GM21367 (cell line): ENCODE measurements at regions not wholly inside any gene's neighbourhood (a gene's known extent, or its start where the extent isn't known, plus 50 kb on each side); places are given as distances from the start of the nearest gene placed in this dataset.
"Not testable (repeated sequence)": the region's sequence is repeated elsewhere in the genome, so short reads cannot be mapped to it uniquely, and the experiment has no call there.

ENCODE experiments used
- ATAC-seq: cut with Tn5 transposase; IDR thresholded peaks from one replicate; pipeline ENCODE4 v1.9.1; 2021; ENCODE audit not compliant: unreplicated experiment

- ATAC-seq: no peak
Observed at GRCh38 chr13:39803156-39803555, 147.7 kb downstream of the COG6 start.

- no peak for ATAC-seq
Observed at GRCh38 chr13:39803851-39804250, 148.4 kb downstream of the COG6 start.

- no peak for ATAC-seq
Observed at GRCh38 chr13:39804332-39805210, 149.1 kb downstream of the COG6 start.

GRCh38 chr13:39809466-39809865 is 154.0 kb downstream of the COG6 start:
- no peak for ATAC-seq

GRCh38 chr13:39810091-39810877 is 154.8 kb downstream of the COG6 start:
- no peak for ATAC-seq

GRCh38 chr13:39811051-39811450 is 155.6 kb downstream of the COG6 start:
- ATAC-seq: no peak

- ATAC-seq: no peak
Observed at GRCh38 chr13:39811696-39812095, 156.2 kb downstream of the COG6 start.

- no peak for ATAC-seq
Observed at GRCh38 chr13:39815345-39816111, 160.1 kb downstream of the COG6 start.

- ATAC-seq: no peak
Observed at GRCh38 chr13:39816936-39817335, 161.5 kb downstream of the COG6 start.

- ATAC-seq: no peak
Observed at GRCh38 chr13:39818953-39819352, 163.5 kb downstream of the COG6 start.

- no peak for ATAC-seq
Observed at GRCh38 chr13:39820606-39821005, 165.1 kb downstream of the COG6 start.

- ATAC-seq: no peak
Observed at GRCh38 chr13:39821977-39822376, 166.5 kb downstream of the COG6 start.

- no peak for ATAC-seq
Observed at GRCh38 chr13:39822437-39822836, 167.0 kb downstream of the COG6 start.

GRCh38 chr13:39823063-39823713 is 167.7 kb downstream of the COG6 start:
- ATAC-seq: no peak

GRCh38 chr13:39825886-39826285 is 170.4 kb downstream of the COG6 start:
- no peak for ATAC-seq

- no peak for ATAC-seq
Observed at GRCh38 chr13:39835253-39835652, 179.8 kb downstream of the COG6 start.

GRCh38 chr13:39836038-39836437 is 180.6 kb downstream of the COG6 start:
- ATAC-seq: no peak

- ATAC-seq: not testable (repeated sequence)
Observed at GRCh38 chr13:39837866-39838265, 182.4 kb downstream of the COG6 start.

- ATAC-seq: no peak
Observed at GRCh38 chr13:39840201-39840600, 184.7 kb downstream of the COG6 start.

GRCh38 chr13:39847336-39847735 is 191.9 kb downstream of the COG6 start:
- no peak for ATAC-seq

GRCh38 chr13:39855236-39855635 is 199.8 kb downstream of the COG6 start:
- ATAC-seq: no peak
